NT2/D1 (cell line): ENCODE measurements at regions not wholly inside any gene's neighbourhood (a gene's known extent, or its start where the extent isn't known, plus 50 kb on each side); places are given as distances from the start of the nearest gene placed in this dataset.

Experiments
- DNase-seq: peaks from one replicate; pipeline ENCODE4 v3.0.0-alpha.2; 2011; ENCODE audit warnings: low read depth, low spot score
- H3K27me3 ChIP-seq: 2 replicates; pipeline ENCODE4 v1.6.0; 2011; ENCODE audit warnings: mild to moderate bottlenecking; ENCODE audit not compliant: insufficient read length, insufficient read depth
- H3K36me3 ChIP-seq: 2 replicates; pipeline ENCODE4 v1.6.1; 2011; ENCODE audit warnings: mild to moderate bottlenecking, low read length, mixed read lengths; ENCODE audit not compliant: insufficient read depth, insufficient read length
- H3K4me1 ChIP-seq: 2 replicates; pipeline ENCODE4 v1.5.1; 2011; ENCODE audit not compliant: insufficient read depth, insufficient read length
- H3K4me3 ChIP-seq: 2 replicates; pipeline ENCODE4 v1.5.1; 2011; ENCODE audit warnings: low read depth; ENCODE audit not compliant: insufficient read length
- H3K9ac ChIP-seq: 2 replicates; pipeline ENCODE4 v1.6.0; 2011; ENCODE audit warnings: low read depth; ENCODE audit not compliant: insufficient read length
- H3K9me3 ChIP-seq: 2 replicates; pipeline ENCODE4 v1.5.1; 2011; ENCODE audit warnings: mild to moderate bottlenecking, low read length; ENCODE audit not compliant: insufficient read depth
- SUZ12 ChIP-seq: IDR thresholded peaks from 2 replicates; pipeline ENCODE4 v1.6.1; 2011; ENCODE audit not compliant: insufficient read length, insufficient read depth; ENCODE audit errors: extremely low read depth
- YY1 ChIP-seq: IDR thresholded peaks from 2 replicates; pipeline ENCODE4 v1.6.1; 2011; ENCODE audit not compliant: insufficient read length, insufficient read depth
- ZNF274 ChIP-seq: IDR thresholded peaks from 2 replicates; pipeline ENCODE4 v1.6.1; 2011; ENCODE audit warnings: mild to moderate bottlenecking, low read depth, low read length

DNA sequence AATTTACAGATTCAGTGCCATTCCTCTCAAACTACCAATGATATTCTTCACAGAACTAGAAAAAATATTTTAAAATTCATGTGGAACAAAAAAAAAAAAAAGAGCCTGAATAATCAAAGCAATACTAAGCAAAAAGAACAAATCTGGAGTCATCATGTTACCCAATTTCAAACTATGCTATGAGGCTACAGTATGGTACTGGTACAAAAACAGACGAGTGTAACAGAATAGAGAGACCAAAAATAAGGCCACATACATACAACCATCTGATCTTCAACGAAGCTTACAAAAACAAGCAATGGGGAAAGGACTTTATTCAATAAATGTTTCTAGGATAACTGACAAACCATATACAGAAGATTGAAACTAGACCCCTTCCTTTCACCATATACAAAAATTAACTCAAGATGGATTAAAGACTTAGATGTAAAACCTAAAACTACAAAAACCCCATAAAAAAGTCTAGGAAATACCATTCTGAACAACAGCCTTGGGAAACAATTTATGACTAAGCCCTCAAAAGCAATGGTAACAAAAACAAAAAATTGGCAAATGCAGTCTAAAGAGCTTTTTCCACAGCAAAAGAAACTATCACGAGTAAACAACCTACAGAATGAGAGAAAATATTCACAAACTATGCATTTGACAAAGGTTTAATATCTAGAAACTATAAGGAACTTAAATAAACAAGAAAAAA lies 207.7 kb downstream of the PTN start:
- H3K4me1 ChIP-seq: no peaks in the 10 kb centered on the region
- TF ChIP-seq SUZ12 (no peak), YY1 (no peak), ZNF274 (no peak)
- DNase-seq: no peak
- no peaks in the 10 kb centered on the region for H3K36me3 ChIP-seq
- no peak overlapping the region for H3K4me3 ChIP-seq
- H3K9ac ChIP-seq: no peak overlapping the region
- no peaks in the 10 kb centered on the region for H3K27me3 ChIP-seq
- no peaks in the 10 kb centered on the region for H3K9me3 ChIP-seq

DNA sequence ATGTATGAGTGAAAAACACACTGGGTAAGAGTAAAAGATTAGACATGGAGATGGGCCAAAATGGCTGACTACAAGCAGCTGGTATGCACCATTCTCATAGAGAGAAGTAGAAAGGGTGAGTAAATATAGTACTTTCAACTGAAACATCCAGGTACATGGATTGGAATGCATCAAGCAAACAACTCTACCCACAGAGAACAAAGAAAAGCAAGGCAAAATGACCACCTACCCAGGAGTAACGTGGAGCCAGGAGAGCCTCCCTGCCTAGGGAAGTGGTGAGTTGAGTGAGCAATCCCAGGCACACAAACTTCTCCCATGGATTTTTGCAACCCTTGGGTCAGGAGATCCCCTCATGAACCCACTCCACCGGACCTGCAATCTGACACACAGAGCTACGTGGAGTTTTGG lies 212.8 kb downstream of the PTN start:
- Histone ChIP-seq H3K4me3 (no peak overlapping the region), H3K27me3 (no peaks in the 10 kb centered on the region), H3K9me3 (no peaks in the 10 kb centered on the region), H3K9ac (no peak overlapping the region), H3K36me3 (no peaks in the 10 kb centered on the region), H3K4me1 (no peaks in the 10 kb centered on the region)
- no peak for TF ChIP-seq SUZ12
- no peak for TF ChIP-seq ZNF274
- no peak for TF ChIP-seq YY1
- no peak for DNase-seq

DNA sequence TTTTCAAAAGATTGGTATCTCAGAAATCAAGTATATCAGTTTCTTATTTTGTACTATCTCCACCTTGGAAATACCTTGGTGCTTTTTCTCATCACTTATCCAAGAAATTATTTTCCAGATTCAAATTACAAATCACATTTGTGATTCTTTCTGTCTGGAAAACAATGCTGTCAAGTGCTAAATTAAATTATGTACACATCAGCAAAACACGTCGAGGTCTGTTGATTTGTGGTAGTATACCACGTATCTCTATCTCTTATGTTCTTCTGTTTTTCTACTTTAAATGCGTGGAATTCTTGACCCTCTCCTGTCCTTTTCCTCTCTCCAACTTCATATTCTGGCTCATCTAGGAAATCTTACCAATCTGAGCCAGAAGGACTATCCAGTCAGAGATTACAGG lies 214.5 kb downstream of the PTN start:
- no peak for DNase-seq
- H3K9ac ChIP-seq: no peak overlapping the region
- no peaks in the 10 kb centered on the region for H3K4me1 ChIP-seq
- no peaks in the 10 kb centered on the region for H3K36me3 ChIP-seq
- H3K9me3 ChIP-seq: no peaks in the 10 kb centered on the region
- H3K27me3 ChIP-seq: no peaks in the 10 kb centered on the region
- TF ChIP-seq ZNF274 (no peak), YY1 (no peak), SUZ12 (no peak)
- H3K4me3 ChIP-seq: no peak overlapping the region

- TF ChIP-seq ZNF274 (no peak), SUZ12 (no peak), YY1 (no peak)
- DNase-seq: no peak
- no peaks in the 10 kb centered on the region for H3K27me3 ChIP-seq
- no peaks in the 10 kb centered on the region for H3K36me3 ChIP-seq
- no peaks in the 10 kb centered on the region for H3K9me3 ChIP-seq
- H3K9ac ChIP-seq: no peak overlapping the region
- H3K4me1 ChIP-seq: no peaks in the 10 kb centered on the region
- no peak overlapping the region for H3K4me3 ChIP-seq
These were observed 215.7 kb downstream of the PTN start for GRCh38 chr7:137127806-137128205.

DNA sequence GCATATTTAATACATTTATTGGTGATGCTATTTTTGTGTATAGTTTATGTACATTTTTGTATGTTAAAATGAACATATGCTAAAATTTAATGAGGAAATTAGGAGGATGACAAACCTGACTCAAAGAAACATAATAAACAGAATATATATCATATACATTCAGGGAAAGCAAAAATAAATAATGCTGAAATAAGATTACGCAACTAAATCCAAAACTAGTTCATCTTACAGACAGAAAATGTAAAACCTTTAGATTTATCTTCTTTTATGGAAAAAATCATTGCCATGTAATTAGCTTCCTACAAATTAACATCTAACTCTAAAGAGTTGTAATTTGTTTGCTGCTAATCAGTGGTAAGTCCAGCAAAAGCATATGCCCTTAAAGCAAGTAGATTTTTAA lies 216.5 kb downstream of the PTN start:
- TF ChIP-seq YY1 (no peak), ZNF274 (no peak), SUZ12 (no peak)
- Histone ChIP-seq H3K4me3 (no peak overlapping the region), H3K9me3 (no peaks in the 10 kb centered on the region), H3K36me3 (no peaks in the 10 kb centered on the region), H3K27me3 (no peaks in the 10 kb centered on the region), H3K9ac (no peak overlapping the region), H3K4me1 (no peaks in the 10 kb centered on the region)
- DNase-seq: no peak

DNA sequence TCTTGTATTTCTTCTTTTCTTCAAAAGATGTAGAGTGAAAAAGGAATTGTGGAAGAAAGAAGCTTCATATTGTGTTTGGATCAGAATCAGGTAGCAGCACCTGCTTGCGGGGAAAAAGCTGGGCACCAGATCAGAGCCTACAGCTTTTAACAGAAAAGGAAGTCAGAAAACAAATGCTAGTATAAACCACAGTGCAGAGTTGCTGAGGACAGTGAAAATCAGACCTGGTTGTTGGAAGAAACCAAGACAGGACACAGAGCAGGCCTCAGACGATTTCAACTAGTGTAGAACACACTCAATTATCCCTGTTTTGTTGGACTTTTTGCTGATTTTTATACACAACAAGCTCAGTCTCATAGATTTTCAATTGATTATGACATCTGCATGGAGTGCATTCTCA lies 221.4 kb downstream of the PTN start:
- DNase-seq: no peak
- no peaks in the 10 kb centered on the region for H3K4me1 ChIP-seq
- no peak overlapping the region for H3K4me3 ChIP-seq
- H3K27me3 ChIP-seq: no peaks in the 10 kb centered on the region
- TF ChIP-seq ZNF274: no peak
- TF ChIP-seq YY1: no peak
- no peak for TF ChIP-seq SUZ12
- H3K9ac ChIP-seq: no peak overlapping the region
- H3K36me3 ChIP-seq: no peaks in the 10 kb centered on the region
- no peaks in the 10 kb centered on the region for H3K9me3 ChIP-seq

GRCh38 chr7:137120690-137121089 lies 222.8 kb downstream of the PTN start:
- TF ChIP-seq SUZ12: no peak
- no peak for TF ChIP-seq YY1
- no peak for TF ChIP-seq ZNF274
- Histone ChIP-seq H3K4me3 (no peak overlapping the region), H3K27me3 (no peaks in the 10 kb centered on the region), H3K9me3 (no peaks in the 10 kb centered on the region), H3K9ac (no peak overlapping the region), H3K4me1 (no peaks in the 10 kb centered on the region), H3K36me3 (no peaks in the 10 kb centered on the region)
- no peak for DNase-seq

- Histone ChIP-seq H3K4me3 (no peak overlapping the region), H3K9ac (no peak overlapping the region), H3K4me1 (no peaks in the 10 kb centered on the region), H3K36me3 (no peaks in the 10 kb centered on the region), H3K27me3 (no peaks in the 10 kb centered on the region), H3K9me3 (no peaks in the 10 kb centered on the region)
- no peak for TF ChIP-seq ZNF274
- no peak for TF ChIP-seq SUZ12
- no peak for TF ChIP-seq YY1
- DNase-seq: no peak
These were observed 233.0 kb downstream of the PTN start for GRCh38 chr7:137110535-137110934.
